HepG2 (cell line): ENCODE measurements at regions not wholly inside any gene's neighbourhood (a gene's known extent, or its start where the extent isn't known, plus 50 kb on each side); places are given as distances from the start of the nearest gene placed in this dataset.

Source experiments
- ATAC-seq: fragments of 200-7000 bp; cut with Tn5 transposase; 3 replicates; pipeline ENCODE4 v1.9.1; 2020; ENCODE audit warnings: mild to moderate bottlenecking, moderate library complexity
- BruUV-seq: library from RNA; stranded (reverse); fragments of 400-500 nt; replicated peaks from 2 replicates; lab custom pipeline; 2021; lab: Mats Ljungman, UMichigan
- CTCF ChIA-PET: fragments of 300-600 bp; formaldehyde crosslinking; extraction: SDS; loops from one replicate; lab custom pipeline; 2021; ENCODE audit warnings: low total read pairs, inconsistent platforms, low intra/inter-chr PET ratio; lab: Yijun Ruan, JAX
- POLR2A ChIA-PET: fragments of 350-600 bp; sonication (Branson Sonifier 250); formaldehyde crosslinking; loops from one replicate; lab custom pipeline; 2020; ENCODE audit warnings: antibody characterized with exemption, inconsistent platforms; lab: Yijun Ruan, JAX
- DNase-seq: peaks from one replicate; pipeline ENCODE4 v3.0.0-alpha.2; 2015; ENCODE audit warnings: low spot score
- FAIRE-seq: peaks from 3 replicates; lab custom pipeline; 2011; peaks lifted over from hg19 to GRCh38; lab: Jason Lieb, UNC
- H2AFZ ChIP-seq: one replicate; pipeline ENCODE4 v1.6.1; 2011; ENCODE audit warnings: low read length, inconsistent platforms
- H3K27ac ChIP-seq: fragments of 300-600 bp; 3 replicates; pipeline ENCODE4 v1.8.0; 2011; ENCODE audit warnings: mixed run types, mild to moderate bottlenecking, mixed read lengths, low read length, inconsistent platforms; ENCODE audit not compliant: insufficient read depth; ENCODE audit errors: extremely low read length
- H3K27me3 ChIP-seq, 2 experiments: fragments of 200-600 bp in 1 of 2; 2 replicates in 1 of 2; 3 replicates in 1 of 2; pipeline versions ENCODE4 v1.6.0 to v1.8.0; 2011; ENCODE audit warnings: low read length in 2 of 2, mild to moderate bottlenecking in 2 of 2, moderate library complexity in 2 of 2, inconsistent platforms in 1 of 2; ENCODE audit not compliant: insufficient read depth in 2 of 2, control insufficient read depth in 1 of 2
- H3K36me3 ChIP-seq, 2 experiments: fragments of 200-600 bp in 1 of 2; replicated peaks in 1 of 2; 2 replicates in 1 of 2; 3 replicates in 1 of 2; pipeline versions ENCODE4 v1.5.1 to v1.8.0; 2011; ENCODE audit warnings: low read length in 2 of 2, inconsistent platforms in 1 of 2; ENCODE audit not compliant: insufficient read depth in 2 of 2, control insufficient read depth in 1 of 2
- H3K4me1 ChIP-seq: 2 replicates; pipeline ENCODE4 v1.5.1; 2012; ENCODE audit warnings: low read length, inconsistent platforms; ENCODE audit not compliant: insufficient read depth
- H3K4me2 ChIP-seq: 2 replicates; pipeline ENCODE4 v1.6.0; 2011; ENCODE audit warnings: low read depth, low read length, inconsistent platforms
- H3K4me3 ChIP-seq, 3 experiments: fragments of 200-600 bp in 1 of 3; sonication (generic), shearing (Covaris generic) in 1 of 3; replicated peaks in 1 of 3; 2 replicates each; pipeline ENCODE4 v1.5.1; 2011 to 2016; ENCODE audit warnings: low read length in 3 of 3, inconsistent platforms in 2 of 3, low read depth in 2 of 3, mild to moderate bottlenecking in 2 of 3, control low read depth in 1 of 3, mixed read lengths in 1 of 3; ENCODE audit not compliant: insufficient read depth in 1 of 3
- H3K79me2 ChIP-seq: one replicate; pipeline ENCODE4 v1.6.1; 2011; ENCODE audit warnings: low read length, inconsistent platforms; ENCODE audit not compliant: insufficient read depth
- H3K9ac ChIP-seq: 2 replicates; pipeline ENCODE4 v1.6.0; 2011; ENCODE audit warnings: mild to moderate bottlenecking, low read depth, low read length, inconsistent platforms; ENCODE audit not compliant: insufficient read depth
- H3K9me3 ChIP-seq: 2 replicates; pipeline ENCODE4 v1.5.1; 2012; ENCODE audit warnings: mild to moderate bottlenecking, low read length
- H4K20me1 ChIP-seq: 2 replicates; pipeline ENCODE4 v1.6.0; 2011; ENCODE audit warnings: inconsistent platforms, mild to moderate bottlenecking, low read length, moderate library complexity; ENCODE audit not compliant: insufficient read depth
- CHD2 ChIP-seq: IDR thresholded peaks from 2 replicates; pipeline ENCODE4 v1.6.1; 2011; ENCODE audit warnings: low read depth, low read length, improper control_type of control experiment
- DMAP1 ChIP-seq: IDR thresholded peaks from 2 replicates; pipeline ENCODE4 v1.6.1; 2016
- ELF1 ChIP-seq: sonication (generic); formaldehyde crosslinking; IDR thresholded peaks from 2 replicates; pipeline ENCODE4 v1.4.0; 2020; ENCODE audit warnings: missing genetic modification reagents
- HIVEP1 ChIP-seq: sonication (generic); formaldehyde crosslinking; IDR thresholded peaks from 2 replicates; pipeline ENCODE4 v1.4.0; 2020; ENCODE audit warnings: mild to moderate bottlenecking, missing genetic modification reagents
- HNF4G ChIP-seq, 2 experiments: sonication (generic) in 1 of 2; formaldehyde crosslinking in 1 of 2; IDR thresholded peaks; 2 replicates each; pipeline versions ENCODE4 v1.4.0 to v1.6.1; 2011 to 2020; ENCODE audit warnings: borderline replicate concordance in 2 of 2, low read depth in 2 of 2, mild to moderate bottlenecking in 2 of 2, low read length in 1 of 2, missing genetic modification reagents in 1 of 2, moderate library complexity in 1 of 2
- HOXA9 ChIP-seq: sonication (generic); formaldehyde crosslinking; IDR thresholded peaks from 2 replicates; pipeline ENCODE4 v1.8.1; 2022; ENCODE audit warnings: missing genetic modification reagents, mild to moderate bottlenecking, moderate library complexity, borderline replicate concordance
- KDM6A ChIP-seq: IDR thresholded peaks from 2 replicates; pipeline ENCODE4 v1.6.1; 2016; ENCODE audit warnings: low read depth
- MIER3 ChIP-seq: IDR thresholded peaks from 2 replicates; pipeline ENCODE4 v1.6.1; 2016; ENCODE audit warnings: missing compliant biosample characterization, borderline replicate concordance
- NR2F6 ChIP-seq, 2 experiments: IDR thresholded peaks; 2 replicates each; pipeline ENCODE4 v1.6.1; 2016; ENCODE audit warnings: antibody characterized with exemption in 1 of 2, mild to moderate bottlenecking in 1 of 2
- POLR2AphosphoS2 ChIP-seq: IDR thresholded peaks from 2 replicates; pipeline ENCODE4 v1.6.1; 2011; ENCODE audit warnings: low read depth, low read length, improper control_type of control experiment
- RAD51 ChIP-seq: fragments of 450-650 bp; IDR thresholded peaks from 2 replicates; pipeline ENCODE4 v1.6.1; 2016; ENCODE audit warnings: borderline replicate concordance
- REPIN1 ChIP-seq: sonication (generic); formaldehyde crosslinking; IDR thresholded peaks from 2 replicates; pipeline ENCODE4 v1.8.0; 2022; ENCODE audit warnings: missing genetic modification reagents, low read depth, mild to moderate bottlenecking, borderline replicate concordance
- RNF2 ChIP-seq: fragments of 450-650 bp; conservative IDR thresholded peaks from 2 replicates; pipeline ENCODE4 v1.6.1; 2016; ENCODE audit warnings: low read depth
- SIX1 ChIP-seq: sonication (generic); formaldehyde crosslinking; IDR thresholded peaks from 2 replicates; pipeline ENCODE4 v1.4.0; 2020; ENCODE audit warnings: missing genetic modification reagents, borderline replicate concordance
- THAP9 ChIP-seq: sonication (generic); formaldehyde crosslinking; IDR thresholded peaks from 2 replicates; pipeline ENCODE4; 2020; ENCODE audit warnings: missing genetic modification reagents, mild to moderate bottlenecking, borderline replicate concordance
- ZMAT3 ChIP-seq: sonication (generic); formaldehyde crosslinking; conservative IDR thresholded peaks from 2 replicates; pipeline ENCODE4 v1.7.0; 2021; ENCODE audit warnings: missing genetic modification reagents
- ZNF333 ChIP-seq: sonication (generic); formaldehyde crosslinking; IDR thresholded peaks from 2 replicates; pipeline ENCODE4 v1.4.0; 2020; ENCODE audit warnings: mild to moderate bottlenecking, missing genetic modification reagents, borderline replicate concordance
- ZNF512 ChIP-seq: sonication (generic); formaldehyde crosslinking; IDR thresholded peaks from 2 replicates; pipeline ENCODE4 v1.4.0; 2020; ENCODE audit warnings: mild to moderate bottlenecking, missing genetic modification reagents
- ZNF547 ChIP-seq: sonication (generic); formaldehyde crosslinking; IDR thresholded peaks from 2 replicates; pipeline ENCODE4 v1.5.1; 2020; ENCODE audit warnings: mild to moderate bottlenecking, missing genetic modification reagents
- ZNF558 ChIP-seq: sonication (generic); formaldehyde crosslinking; IDR thresholded peaks from 2 replicates; pipeline ENCODE4 v1.9.0; 2022; ENCODE audit warnings: mild to moderate bottlenecking, missing genetic modification reagents, borderline replicate concordance
- WGBS: methylation state at CpG from one replicate; pipeline ENCODE4 v1.1.6; 2017; ENCODE audit warnings: low lambda C conversion rate; 5-methylcytosine and 5-hydroxymethylcytosine counted together
- in situ Hi-C: cut with HindIII; loops from 2 replicates; pipeline ENCODE4 v1.10.0; 2017; ENCODE audit warnings: low pct_unique_long_range_greater_than_20kb; ENCODE audit not compliant: extremely low pct_ligation_motif_present
- intact Hi-C: fragments of 100-400 bp; cut with micrococcal nuclease; formaldehyde crosslinking; loops from one replicate; pipeline ENCODE4 v1.10.0; 2022; ENCODE audit not compliant: unreplicated experiment

GRCh38 chr6:139828751-139829519 lies 454.5 kb upstream of the CITED2 start:
- no peak for DNase-seq
- Histone ChIP-seq H2AFZ (no peak overlapping the region), H3K9ac (no peak overlapping the region), H3K27me3 (no peaks in the 10 kb centered on the region; a peak in 1 of 5 replicates), H3K9me3 (no peaks in the 10 kb centered on the region)
- no TSS peak for BruUV-seq
- CTCF ChIA-PET: no interaction called here
- TF ChIP-seq ELF1 (CRISPR knock-in tag): no peak
- TF ChIP-seq ZNF558: no peak
- no peak for TF ChIP-seq HOXA9 (CRISPR knock-in tag)
- no peak for TF ChIP-seq DMAP1 (CRISPR knock-in tag)
- no peak for TF ChIP-seq RNF2
- TF ChIP-seq SIX1 (CRISPR knock-in tag): no peak
- no peak for TF ChIP-seq POLR2AphosphoS2
- no peak for TF ChIP-seq ZNF547 (CRISPR knock-in tag)
- TF ChIP-seq REPIN1 (CRISPR knock-in tag): no peak
- no peak for TF ChIP-seq THAP9
- no peak for TF ChIP-seq NR2F6 (IDR thresholded peaks at IDR 0.05)
- TF ChIP-seq NR2F6 (CRISPR knock-in tag; IDR thresholded peaks at IDR 0.05): no peak
- TF ChIP-seq KDM6A (CRISPR knock-in tag): no peak
- TF ChIP-seq HNF4G (IDR thresholded peaks at IDR 0.05; ENCODE audit: borderline replicate concordance, low read depth, low read length): no peak
- no peak for TF ChIP-seq HNF4G (CRISPR knock-in tag; IDR thresholded peaks at IDR 0.05; ENCODE audit: borderline replicate concordance, low read depth)
- no peak for TF ChIP-seq HIVEP1 (CRISPR knock-in tag)
- no peak for TF ChIP-seq ZNF512
- no peak for TF ChIP-seq ZMAT3 (CRISPR knock-in tag)
- TF ChIP-seq CHD2: no peak
- no peak for TF ChIP-seq RAD51
- TF ChIP-seq ZNF333 (CRISPR knock-in tag): no peak
- no peak for TF ChIP-seq MIER3 (CRISPR knock-in tag)
- TF ChIP-seq, all 625 proteins: peak for 0
- in situ Hi-C loops (no loop called here), intact Hi-C loops (no loop called here)
- Histone ChIP-seq H3K4me2 (no peak overlapping the region), H3K4me1 (no peaks in the 10 kb centered on the region), H3K4me3 (no peak overlapping the region), H3K27ac (no peak overlapping the region), H3K36me3 (no peaks in the 10 kb centered on the region), H3K79me2 (no peaks in the 10 kb centered on the region), H4K20me1 (no peaks in the 10 kb centered on the region)
- FAIRE-seq: no peak
- no peak for ATAC-seq
- POLR2A ChIA-PET: no interaction called here
- WGBS: 46% methylated on average over 10 of the region's 10 CpGs
